ENCODE measurements at regions not wholly inside any gene's neighbourhood (a gene's known extent, or its start where the extent isn't known, plus 50 kb on each side); places are given as distances from the start of the nearest gene placed in this dataset.

- TF ChIP-seq ZFP3 (CRISPR knock-in tag; IDR thresholded peaks at IDR 0.05) (no peak), CREB5 (CRISPR knock-in tag; IDR thresholded peaks at IDR 0.05; ENCODE audit: low read depth) (no peak), GLIS3 (CRISPR knock-in tag; IDR thresholded peaks at IDR 0.05) (no peak), ARNTL (CRISPR knock-in tag; IDR thresholded peaks at IDR 0.05; ENCODE audit: borderline replicate concordance, low read depth) (no peak), ZNF8 (CRISPR knock-in tag; IDR thresholded peaks at IDR 0.05) (no peak), CSRNP3 (CRISPR knock-in tag; IDR thresholded peaks at IDR 0.05) (no peak), ESRRG (CRISPR knock-in tag; IDR thresholded peaks at IDR 0.05) (no peak), PATZ1 (CRISPR knock-in tag; IDR thresholded peaks at IDR 0.05; ENCODE audit: borderline replicate concordance) (no peak), OSR1 (CRISPR knock-in tag; IDR thresholded peaks at IDR 0.05) (no peak)
Measured at GRCh38 chr15:95561463-95561862, 769.0 kb upstream of the NR2F2 start.

All from SK-N-SH treated with all-trans-retinoic acid at 6 μM for 48 hours (cell line).